Suprapubic skin (tissue), 3 donors: ENCODE measurements at regions not wholly inside any gene's neighbourhood (a gene's known extent, or its start where the extent isn't known, plus 50 kb on each side); places are given as distances from the start of the nearest gene placed in this dataset.

Source experiments
- CTCF ChIP-seq, 2 donors: fragments of 200-600 bp in 1 of 2; fragments of 450-650 bp in 1 of 2; sonication (generic) in 1 of 2; IDR thresholded peaks; one replicate each; pipeline ENCODE4 v1.5.1; 2016 to 2019; ENCODE audit warnings: antibody characterized with exemption in 2 of 2, mild to moderate bottlenecking in 1 of 2, moderate library complexity in 1 of 2
- EP300 ChIP-seq: sonication (generic); formaldehyde crosslinking; IDR thresholded peaks from one replicate; pipeline ENCODE4 v1.6.1; 2017; ENCODE audit warnings: antibody characterized with exemption
- POLR2A ChIP-seq, 2 donors: fragments of 450-650 bp; IDR thresholded peaks; one replicate each; pipeline ENCODE4 v1.6.1; 2017; ENCODE audit warnings: antibody characterized with exemption in 2 of 2, mild to moderate bottlenecking in 2 of 2, moderate library complexity in 2 of 2

- TF ChIP-seq CTCF (IDR thresholded peaks at IDR 0.05) (no peak), EP300 (no peak), POLR2A (IDR thresholded peaks at IDR 0.05) (no peak)
These were observed 512.1 kb upstream of the MBL2 start for GRCh38 chr10:53284615-53285182.
